Ascending aorta (tissue), 2 donors: ENCODE measurements at regions not wholly inside any gene's neighbourhood (a gene's known extent, or its start where the extent isn't known, plus 50 kb on each side); places are given as distances from the start of the nearest gene placed in this dataset.
"Not testable (repeated sequence)": the region's sequence is repeated elsewhere in the genome, so short reads cannot be mapped to it uniquely, and the experiment has no call there.

Experiments used
- DNase-seq, 2 donors: peaks; one replicate each; pipeline ENCODE4 v3.0.0-alpha.2; 2019; ENCODE audit warnings: low spot score in 2 of 2
- H3K27ac ChIP-seq, 2 donors: fragments of 200-600 bp; sonication (generic); one replicate each; pipeline ENCODE4 v1.5.1; 2016 to 2017; ENCODE audit warnings: mild to moderate bottlenecking in 1 of 2
- H3K27me3 ChIP-seq: fragments of 200-600 bp; sonication (generic); one replicate; pipeline ENCODE4 v1.5.1; 2017
- H3K36me3 ChIP-seq, 2 donors: fragments of 200-600 bp; sonication (generic); one replicate each; pipeline ENCODE4 v1.5.1; 2016
- H3K4me1 ChIP-seq, 2 donors: fragments of 200-600 bp; sonication (generic); one replicate each; pipeline ENCODE4 v1.5.1; 2016 to 2017; ENCODE audit warnings: mild to moderate bottlenecking in 1 of 2
- H3K4me3 ChIP-seq, 2 donors: fragments of 200-600 bp; sonication (generic); one replicate each; pipeline ENCODE4 v1.5.1; 2016 to 2017; ENCODE audit warnings: mild to moderate bottlenecking in 1 of 2
- H3K9me3 ChIP-seq, 2 donors: fragments of 200-600 bp; sonication (generic); one replicate each; pipeline ENCODE4 v1.5.1; 2016
- intact Hi-C: fragments of 100-400 bp; cut with DNase I; formaldehyde crosslinking; loops from one replicate; pipeline ENCODE4 v1.15.1; 2023
- TF ChIP-seq, protein P1 (sequence below), 3 experiments: fragments of 200-600 bp in 2 of 3; fragments of 450-650 bp in 1 of 3; sonication (generic) in 2 of 3; IDR thresholded peaks; one replicate each; pipeline ENCODE4 v1.5.1; 2016 to 2019; ENCODE audit warnings: antibody characterized with exemption in 3 of 3, mild to moderate bottlenecking in 1 of 3, moderate library complexity in 1 of 3

DNA sequence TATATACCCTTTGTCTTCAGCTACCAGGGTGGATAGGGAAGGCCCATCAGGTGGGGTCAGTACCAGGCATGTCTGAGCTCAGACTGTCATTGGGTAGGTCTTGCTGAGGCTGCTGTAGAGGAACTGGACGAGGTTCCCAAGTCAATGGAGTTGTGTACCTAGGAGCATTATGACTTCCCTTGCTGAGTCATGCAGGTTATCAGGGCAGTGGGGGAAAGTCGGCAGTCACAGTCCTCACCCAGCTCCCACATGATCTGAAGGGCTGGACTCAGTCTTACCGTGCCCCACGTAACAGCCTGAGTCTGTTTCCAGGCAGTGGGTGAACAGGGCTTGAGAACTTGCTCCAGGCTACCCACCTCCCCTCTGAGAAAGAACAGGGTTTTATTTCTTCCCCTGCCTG is 260.8 kb upstream of the COBL start:
- Histone ChIP-seq H3K27me3 (no peaks in the 10 kb centered on the region), H3K36me3 (no peaks in the 10 kb centered on the region), H3K4me3 (no peak overlapping the region), H3K27ac (no peak overlapping the region), H3K9me3 (no peaks in the 10 kb centered on the region), H3K4me1 (no peaks in the 10 kb centered on the region)
- no peak for DNase-seq
- intact Hi-C loops: no loop called here
- TF ChIP-seq, protein P1, sequence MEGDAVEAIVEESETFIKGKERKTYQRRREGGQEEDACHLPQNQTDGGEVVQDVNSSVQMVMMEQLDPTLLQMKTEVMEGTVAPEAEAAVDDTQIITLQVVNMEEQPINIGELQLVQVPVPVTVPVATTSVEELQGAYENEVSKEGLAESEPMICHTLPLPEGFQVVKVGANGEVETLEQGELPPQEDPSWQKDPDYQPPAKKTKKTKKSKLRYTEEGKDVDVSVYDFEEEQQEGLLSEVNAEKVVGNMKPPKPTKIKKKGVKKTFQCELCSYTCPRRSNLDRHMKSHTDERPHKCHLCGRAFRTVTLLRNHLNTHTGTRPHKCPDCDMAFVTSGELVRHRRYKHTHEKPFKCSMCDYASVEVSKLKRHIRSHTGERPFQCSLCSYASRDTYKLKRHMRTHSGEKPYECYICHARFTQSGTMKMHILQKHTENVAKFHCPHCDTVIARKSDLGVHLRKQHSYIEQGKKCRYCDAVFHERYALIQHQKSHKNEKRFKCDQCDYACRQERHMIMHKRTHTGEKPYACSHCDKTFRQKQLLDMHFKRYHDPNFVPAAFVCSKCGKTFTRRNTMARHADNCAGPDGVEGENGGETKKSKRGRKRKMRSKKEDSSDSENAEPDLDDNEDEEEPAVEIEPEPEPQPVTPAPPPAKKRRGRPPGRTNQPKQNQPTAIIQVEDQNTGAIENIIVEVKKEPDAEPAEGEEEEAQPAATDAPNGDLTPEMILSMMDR (IDR thresholded peaks at IDR 0.05): no peak

- Histone ChIP-seq H3K9me3 (no peaks in the 10 kb centered on the region), H3K27me3 (no peaks in the 10 kb centered on the region), H3K4me1 (no peaks in the 10 kb centered on the region), H3K36me3 (no peaks in the 10 kb centered on the region), H3K27ac (no peak overlapping the region), H3K4me3 (no peak overlapping the region)
- no peak for DNase-seq
- intact Hi-C loops: no loop called here
- TF ChIP-seq, protein P1 (IDR thresholded peaks at IDR 0.05): no peak
Measured at GRCh38 chr7:51569581-51569980, 253.0 kb upstream of the COBL start.

DNA sequence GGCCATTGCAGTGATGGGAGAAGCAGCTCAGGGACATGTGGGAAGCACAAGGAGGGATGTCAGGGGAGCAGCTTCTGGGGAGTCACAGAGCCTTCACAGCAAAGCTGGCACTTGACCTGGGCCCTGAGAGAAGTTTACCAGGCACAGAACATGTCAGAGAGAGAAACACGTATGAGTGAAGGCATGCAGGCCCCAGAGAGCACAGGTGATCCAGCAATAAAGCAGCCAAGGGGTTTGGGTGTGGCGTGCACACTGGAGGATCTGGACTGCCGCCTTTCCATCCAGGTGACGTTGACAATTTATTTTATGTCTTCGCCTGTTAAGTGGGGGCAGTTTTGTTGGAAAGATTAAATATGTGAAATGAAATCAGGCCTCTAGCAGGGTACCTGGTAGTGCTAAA is 252.6 kb upstream of the COBL start:
- DNase-seq: no peak
- Histone ChIP-seq H3K36me3 (no peaks in the 10 kb centered on the region), H3K27ac (no peak overlapping the region), H3K27me3 (no peaks in the 10 kb centered on the region), H3K9me3 (no peaks in the 10 kb centered on the region), H3K4me3 (no peak overlapping the region), H3K4me1 (no peaks in the 10 kb centered on the region)
- intact Hi-C loops: no loop called here
- TF ChIP-seq, protein P1 (IDR thresholded peaks at IDR 0.05): no peak

DNA sequence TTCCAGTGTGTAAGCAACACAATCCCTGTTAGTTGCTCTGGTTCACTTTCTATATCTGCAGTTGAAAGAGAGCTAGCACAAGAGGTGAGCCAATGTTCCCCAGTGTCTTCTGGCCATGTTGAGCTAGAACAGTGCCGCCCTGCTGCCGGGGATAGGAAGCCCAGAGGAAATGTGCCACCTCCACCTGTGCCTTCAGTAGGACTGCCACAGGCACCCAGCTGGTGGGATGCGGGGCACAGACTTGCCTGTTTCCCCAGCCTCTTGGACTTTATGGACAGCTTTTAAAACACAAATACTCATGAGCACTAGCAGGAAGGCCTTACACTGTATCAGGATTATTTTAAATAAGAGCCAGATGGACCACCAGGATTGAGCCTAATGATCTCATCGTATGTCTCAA is 234.5 kb upstream of the COBL start:
- no peak overlapping the region for H3K4me3 ChIP-seq
- intact Hi-C loops: no loop called here
- TF ChIP-seq, protein P1 (IDR thresholded peaks at IDR 0.05): no peak
- no peak overlapping the region for H3K27ac ChIP-seq
- no peaks in the 10 kb centered on the region for H3K36me3 ChIP-seq
- no peaks in the 10 kb centered on the region for H3K27me3 ChIP-seq
- H3K4me1 ChIP-seq: no peaks in the 10 kb centered on the region
- DNase-seq: no peak
- H3K9me3 ChIP-seq: no peaks in the 10 kb centered on the region

DNA sequence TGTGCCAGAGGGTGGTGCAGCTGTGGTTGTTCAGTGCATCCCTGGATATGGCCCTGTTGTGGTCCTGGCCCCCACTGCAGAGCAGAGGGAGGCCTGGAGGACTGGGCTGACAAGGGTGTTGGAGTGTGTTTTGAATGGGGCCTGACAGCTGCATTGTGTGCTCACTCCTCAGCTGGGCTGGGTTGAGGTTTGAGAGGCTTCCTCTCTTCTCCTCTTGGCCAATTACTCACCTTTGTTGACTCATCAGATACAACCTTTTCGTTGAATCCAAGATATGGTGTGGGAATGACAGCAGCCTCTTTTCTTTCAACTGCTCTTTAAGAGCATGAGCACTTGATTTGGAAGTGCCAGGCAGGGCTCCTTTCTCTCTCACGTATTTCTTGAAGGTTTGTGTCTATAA is 228.5 kb upstream of the COBL start:
- Histone ChIP-seq H3K4me1 (no peaks in the 10 kb centered on the region), H3K27ac (no peak overlapping the region), H3K9me3 (no peaks in the 10 kb centered on the region), H3K27me3 (no peaks in the 10 kb centered on the region), H3K36me3 (no peaks in the 10 kb centered on the region), H3K4me3 (no peak overlapping the region)
- TF ChIP-seq, protein P1 (IDR thresholded peaks at IDR 0.05): no peak
- intact Hi-C loops: no loop called here
- DNase-seq: no peak

DNA sequence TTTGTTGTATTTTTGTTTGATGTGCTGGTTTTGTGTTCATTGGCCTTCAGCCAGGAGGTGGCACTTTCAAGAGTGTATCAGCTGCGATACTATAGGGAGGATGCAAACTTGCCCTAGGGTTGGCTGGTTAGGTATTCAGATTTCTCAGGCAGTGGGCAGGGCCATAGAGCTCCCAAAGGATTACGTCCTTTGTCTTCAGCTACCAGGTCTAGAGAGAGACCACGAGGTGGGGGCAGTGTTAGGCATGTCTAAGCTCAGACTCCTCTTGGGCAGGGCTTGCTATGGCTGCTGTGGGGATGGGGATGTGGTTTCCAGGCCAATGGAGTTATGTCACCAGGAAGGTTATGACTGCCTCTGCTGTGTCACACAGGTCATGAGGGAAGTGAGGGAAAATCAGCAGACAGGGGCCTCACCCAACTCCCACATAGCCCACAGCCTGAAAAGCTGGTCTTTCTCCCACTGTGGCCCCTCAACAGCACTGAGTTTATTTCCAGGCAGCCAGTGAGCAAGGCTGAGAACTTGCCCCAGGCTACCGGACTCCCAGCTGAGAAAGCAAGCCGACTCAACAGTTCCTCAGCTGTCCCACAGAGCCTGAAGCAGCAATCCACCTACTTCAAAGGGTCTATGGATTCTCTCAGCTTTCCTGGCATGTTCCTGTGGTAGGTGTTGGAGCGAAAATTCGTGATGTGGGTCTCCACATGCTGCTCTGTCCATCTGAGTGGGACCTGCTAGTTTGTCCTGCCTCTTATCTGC is 227.4 kb upstream of the COBL start:
- TF ChIP-seq, protein P1 (IDR thresholded peaks at IDR 0.05): no peak
- no peaks in the 10 kb centered on the region for H3K27me3 ChIP-seq
- H3K4me3 ChIP-seq: no peak overlapping the region
- intact Hi-C loops: no loop called here
- DNase-seq: no peak
- no peak overlapping the region for H3K27ac ChIP-seq
- no peaks in the 10 kb centered on the region for H3K4me1 ChIP-seq
- no peaks in the 10 kb centered on the region for H3K36me3 ChIP-seq
- H3K9me3 ChIP-seq: no peaks in the 10 kb centered on the region

DNA sequence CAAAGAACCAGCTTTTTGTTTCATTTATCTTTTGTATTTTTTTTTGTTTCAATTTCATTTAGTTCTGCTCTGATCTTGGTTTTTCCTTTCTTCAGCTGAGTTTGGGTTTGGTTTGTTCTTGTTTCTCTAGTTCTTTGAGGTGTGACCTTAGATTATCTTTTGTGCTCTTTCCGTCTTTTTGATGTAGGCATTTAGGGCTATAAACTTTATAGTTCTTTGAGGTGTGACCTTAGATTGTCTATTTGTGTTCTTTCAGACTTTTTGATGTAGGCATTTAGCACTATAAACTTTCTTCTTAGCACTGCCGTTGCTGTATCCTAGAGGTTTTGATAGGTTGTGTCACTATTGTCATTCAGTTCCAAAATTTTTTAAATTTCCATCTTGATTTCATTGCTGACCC is 224.3 kb upstream of the COBL start:
- DNase-seq, H3K27ac ChIP-seq, H3K36me3 ChIP-seq, H3K4me1 ChIP-seq, H3K27me3 ChIP-seq, intact Hi-C loops, H3K9me3 ChIP-seq, H3K4me3 ChIP-seq: not testable (repeated sequence)
